Activated CD4-positive, alpha-beta T cell treated with anti-CD3 and anti-CD28 coated beads for 48 hours (primary cell): ENCODE measurements at regions not wholly inside any gene's neighbourhood (a gene's known extent, or its start where the extent isn't known, plus 50 kb on each side); places are given as distances from the start of the nearest gene placed in this dataset.

ENCODE experiments used
- DNase-seq: peaks from one replicate; pipeline ENCODE4 v3.0.0-alpha.2; 2020

- DNase-seq = no peak
Observed at GRCh38 chr2:18464913-18465312, 95.5 kb downstream of the RDH14 start.

- DNase-seq = no peak
Observed at GRCh38 chr2:18456026-18456425, 104.4 kb downstream of the RDH14 start.

GRCh38 chr2:18455236-18455862 lies 105.1 kb downstream of the RDH14 start:
- no peak for DNase-seq

GRCh38 chr2:18454692-18455235 lies 105.7 kb downstream of the RDH14 start:
- DNase-seq = no peak

GRCh38 chr2:18446715-18447114 lies 113.7 kb downstream of the RDH14 start:
- no peak for DNase-seq

GRCh38 chr2:18445433-18446320 lies 114.8 kb downstream of the RDH14 start:
- DNase-seq = no peak

- no peak for DNase-seq
Observed at GRCh38 chr2:18444806-18445205, 115.6 kb downstream of the RDH14 start.

- DNase-seq = no peak
Observed at GRCh38 chr2:18441583-18441982, 118.9 kb downstream of the RDH14 start.

GRCh38 chr2:18440777-18441176 lies 119.7 kb downstream of the RDH14 start:
- DNase-seq = no peak

GRCh38 chr2:18440141-18440661 lies 120.3 kb downstream of the RDH14 start:
- DNase-seq = no peak

- DNase-seq = no peak
Observed at GRCh38 chr2:18439716-18440115, 120.7 kb downstream of the RDH14 start.

- DNase-seq = no peak
Observed at GRCh38 chr2:18437909-18438308, 122.5 kb downstream of the RDH14 start.

GRCh38 chr2:18436503-18437005 lies 123.9 kb downstream of the RDH14 start:
- DNase-seq = no peak

- DNase-seq = peak; percentile 7
Observed at GRCh38 chr2:18435426-18436037, 124.9 kb downstream of the RDH14 start.

- DNase-seq = no peak
Observed at GRCh38 chr2:18433872-18434271, 126.6 kb downstream of the RDH14 start.

- no peak for DNase-seq
Observed at GRCh38 chr2:18432999-18433398, 127.5 kb downstream of the RDH14 start.

- DNase-seq = no peak
Observed at GRCh38 chr2:18430996-18431748, 129.3 kb downstream of the RDH14 start.

- no peak for DNase-seq
Observed at GRCh38 chr2:18428516-18428915, 131.9 kb downstream of the RDH14 start.

GRCh38 chr2:18427762-18428161 lies 132.7 kb downstream of the RDH14 start:
- no peak for DNase-seq

GRCh38 chr2:18426174-18426573 lies 134.3 kb downstream of the RDH14 start:
- no peak for DNase-seq

- no peak for DNase-seq
Observed at GRCh38 chr2:18425210-18425703, 135.2 kb downstream of the RDH14 start.

- DNase-seq = no peak
Observed at GRCh38 chr2:18423636-18424035, 136.8 kb downstream of the RDH14 start.
